H9 (cell line): ENCODE measurements at regions not wholly inside any gene's neighbourhood (a gene's known extent, or its start where the extent isn't known, plus 50 kb on each side); places are given as distances from the start of the nearest gene placed in this dataset.

Source experiments
- DNase-seq: peaks from one replicate; pipeline ENCODE4 v3.0.0-alpha.2; 2017
- H2AFZ ChIP-seq: one replicate; pipeline ENCODE4 v1.6.1; 2013; ENCODE audit warnings: mild to moderate bottlenecking, low read length, control low read depth, moderate library complexity
- H2AK5ac ChIP-seq: 2 replicates; pipeline ENCODE4 v1.6.1; 2013; ENCODE audit warnings: low read length, control low read depth, mixed read lengths; ENCODE audit not compliant: insufficient read length
- H2BK120ac ChIP-seq: one replicate; pipeline ENCODE4 v1.6.1; 2013; ENCODE audit warnings: low read depth, mild to moderate bottlenecking, low read length, control low read depth, inconsistent platforms; ENCODE audit not compliant: poor library complexity, severe bottlenecking
- H2BK12ac ChIP-seq: 2 replicates; pipeline ENCODE4 v1.6.1; 2013; ENCODE audit warnings: low read length, control low read depth, mixed read lengths, low read depth; ENCODE audit not compliant: insufficient read length
- H2BK15ac ChIP-seq: 2 replicates; pipeline ENCODE4 v1.6.1; 2013; ENCODE audit warnings: low read depth, low read length, control low read depth
- H2BK20ac ChIP-seq: one replicate; pipeline ENCODE4 v1.6.1; 2013; ENCODE audit warnings: low read depth, mild to moderate bottlenecking, low read length, control low read depth, inconsistent platforms; ENCODE audit not compliant: poor library complexity, severe bottlenecking
- H2BK5ac ChIP-seq: 2 replicates; pipeline ENCODE4 v1.6.1; 2013; ENCODE audit warnings: low read length, control low read depth, mixed read lengths; ENCODE audit not compliant: insufficient read length
- H3K14ac ChIP-seq: 2 replicates; pipeline ENCODE4 v1.6.1; 2013; ENCODE audit warnings: low read length, control low read depth; ENCODE audit not compliant: insufficient read depth
- H3K18ac ChIP-seq: 2 replicates; pipeline ENCODE4 v1.6.1; 2013; ENCODE audit warnings: low read depth, mild to moderate bottlenecking, mixed read lengths, low read length, control low read depth; ENCODE audit not compliant: insufficient read length
- H3K23ac ChIP-seq: 2 replicates; pipeline ENCODE4 v1.6.1; 2013; ENCODE audit warnings: low read length, control low read depth, mixed read lengths, low read depth; ENCODE audit not compliant: insufficient read length
- H3K23me2 ChIP-seq: 2 replicates; pipeline ENCODE4 v1.6.1; 2013; ENCODE audit warnings: low read depth, mild to moderate bottlenecking, mixed read lengths, low read length, control low read depth; ENCODE audit not compliant: insufficient read length, poor library complexity, severe bottlenecking
- H3K27ac ChIP-seq: 2 replicates; pipeline ENCODE4 v1.5.1; 2013; ENCODE audit warnings: low read length, control low read depth, mixed read lengths, low read depth; ENCODE audit not compliant: insufficient read length
- H3K27me3 ChIP-seq: 2 replicates; pipeline ENCODE4 v1.6.1; 2013; ENCODE audit warnings: low read length, control low read depth, inconsistent platforms; ENCODE audit not compliant: insufficient read depth
- H3K4ac ChIP-seq: 2 replicates; pipeline ENCODE4 v1.6.1; 2013; ENCODE audit warnings: low read depth, mild to moderate bottlenecking, control low read depth, inconsistent platforms, low read length, moderate library complexity
- H3K4me1 ChIP-seq: 2 replicates; pipeline ENCODE4 v1.6.1; 2013; ENCODE audit warnings: low read length, control low read depth, inconsistent platforms; ENCODE audit not compliant: insufficient read depth
- H3K4me2 ChIP-seq: 2 replicates; pipeline ENCODE4 v1.6.1; 2013; ENCODE audit warnings: low read length, control low read depth, mixed read lengths; ENCODE audit not compliant: insufficient read length, insufficient read depth
- H3K56ac ChIP-seq: 2 replicates; pipeline ENCODE4 v1.6.1; 2013; ENCODE audit warnings: low read depth, mild to moderate bottlenecking, mixed read lengths, low read length, control low read depth; ENCODE audit not compliant: insufficient read length
- H3K79me1 ChIP-seq: 2 replicates; pipeline ENCODE4 v1.6.1; 2013; ENCODE audit warnings: low read depth, mild to moderate bottlenecking, moderate library complexity, low read length, control low read depth, inconsistent platforms; ENCODE audit not compliant: insufficient read depth, poor library complexity, severe bottlenecking
- H3K79me2 ChIP-seq: 2 replicates; pipeline ENCODE4 v1.6.1; 2013; ENCODE audit warnings: low read length, control low read depth, inconsistent platforms; ENCODE audit not compliant: insufficient read depth
- H3K9ac ChIP-seq: 2 replicates; pipeline ENCODE4 v1.6.1; 2013; ENCODE audit warnings: low read length, control low read depth, mixed read lengths; ENCODE audit not compliant: insufficient read length; ENCODE audit errors: extremely low read depth
- H3K9me3 ChIP-seq: one replicate; pipeline ENCODE4 v1.6.1; 2013; ENCODE audit warnings: low read depth, low read length, inconsistent platforms; ENCODE audit not compliant: control insufficient read depth
- H3T11ph ChIP-seq: one replicate; pipeline ENCODE4 v1.6.1; 2013; ENCODE audit warnings: mild to moderate bottlenecking, low read length, control low read depth, inconsistent platforms
- H4K20me1 ChIP-seq: one replicate; pipeline ENCODE4 v1.6.1; 2013; ENCODE audit not compliant: control insufficient read depth, insufficient read length, insufficient read depth
- H4K5ac ChIP-seq: 2 replicates; pipeline ENCODE4 v1.6.1; 2013; ENCODE audit warnings: low read depth, mild to moderate bottlenecking, mixed read lengths, low read length, control low read depth; ENCODE audit not compliant: insufficient read length
- H4K8ac ChIP-seq: replicated peaks from 2 replicates; pipeline ENCODE4 v1.6.1; 2013; ENCODE audit warnings: low read length, control low read depth, mixed read lengths, low read depth; ENCODE audit not compliant: insufficient read length
- H4K91ac ChIP-seq: 2 replicates; pipeline ENCODE4 v1.6.1; 2013; ENCODE audit warnings: low read depth, mild to moderate bottlenecking, moderate library complexity, mixed read lengths, low read length, control low read depth; ENCODE audit not compliant: insufficient read length
- H3K27ac Mint-ChIP-seq, 3 experiments: 2 replicates in 2 of 3; 3 replicates in 1 of 3; pipeline ENCODE4 v1.8.0; 2020 to 2021; ENCODE audit warnings: mixed read lengths in 3 of 3, mild to moderate bottlenecking in 1 of 3, moderate library complexity in 1 of 3
- H3K27me3 Mint-ChIP-seq: 2 replicates; pipeline ENCODE4 v1.8.0; 2021; ENCODE audit warnings: low read depth, mild to moderate bottlenecking, moderate library complexity, mixed read lengths
- H3K36me3 Mint-ChIP-seq, 3 experiments: 2 replicates in 2 of 3; 3 replicates in 1 of 3; pipeline ENCODE4 v1.8.0; 2020 to 2021; ENCODE audit warnings: low read depth in 3 of 3, mixed read lengths in 3 of 3; ENCODE audit not compliant: insufficient read depth in 1 of 3
- H3K4me1 Mint-ChIP-seq, 2 experiments: 2 replicates each; pipeline ENCODE4 v1.8.0; 2020; ENCODE audit warnings: mixed read lengths in 2 of 2
- H3K4me3 Mint-ChIP-seq, 2 experiments: 2 replicates in 1 of 2; 3 replicates in 1 of 2; pipeline ENCODE4 v1.8.0; 2020 to 2021; ENCODE audit warnings: mild to moderate bottlenecking in 2 of 2, mixed read lengths in 2 of 2, moderate library complexity in 1 of 2
- H3K9me3 Mint-ChIP-seq, 2 experiments: 2 replicates in 1 of 2; 3 replicates in 1 of 2; pipeline ENCODE4 v1.8.0; 2020; ENCODE audit warnings: mild to moderate bottlenecking in 2 of 2, mixed read lengths in 2 of 2, moderate library complexity in 1 of 2
- WGBS: extraction: QIAGEN DNeasy Blood & Tissue Kit; methylation state at CpG from one replicate; pipeline ENCODE4 v1.1.7; 2013; ENCODE audit warnings: missing lambda C conversion rate, low lambda C conversion rate, mixed read lengths; ENCODE audit not compliant: insufficient read length; ENCODE audit errors: extremely low coverage; 5-methylcytosine and 5-hydroxymethylcytosine counted together
- TF ChIP-seq, protein P1 (sequence below): fragments of 200-600 bp; sonication (generic); conservative IDR thresholded peaks from 3 replicates; pipeline ENCODE4 v1.8.0; 2021; ENCODE audit warnings: antibody characterized with exemption, mild to moderate bottlenecking

DNA sequence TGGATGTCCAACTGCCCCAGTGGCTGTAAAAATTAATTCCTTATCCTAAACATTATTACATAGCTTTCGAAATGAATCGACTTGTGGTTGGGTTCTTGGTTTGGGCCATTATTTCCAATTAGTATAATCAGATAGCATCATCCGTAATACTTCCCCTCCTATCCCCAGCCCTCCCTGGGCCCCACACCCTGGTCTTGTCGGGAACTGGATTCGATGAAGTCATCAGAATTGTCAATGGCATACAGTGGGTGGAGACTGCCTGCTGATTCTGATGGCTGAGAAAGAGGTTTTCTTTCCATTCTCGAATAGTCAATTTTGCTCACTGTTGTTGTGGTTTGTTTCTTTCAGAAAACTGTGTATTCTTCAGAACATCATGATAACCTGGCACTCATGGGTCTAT, 395.1 kb downstream of the SEC14L1 start:
- no peak overlapping the region for H2BK12ac ChIP-seq
- H2BK20ac ChIP-seq, result no peak overlapping the region
- H3K4me1 ChIP-seq, result no peaks in the 10 kb centered on the region; the same call in 1 of the 2 replicates
- H3K56ac ChIP-seq, result no peak overlapping the region
- H3K79me1 ChIP-seq, result no peaks in the 10 kb centered on the region
- Mint-ChIP-seq H3K27me3 (peaks cover 49% of the 10 kb centered on the region), H3K36me3 (peaks cover 0 to 15% (median 4%) of the 10 kb centered on the region in 3 experiments; a peak in 5 of 7 replicates), H3K4me3 (no peak overlapping the region), H3K9me3 (peaks cover 18% of the 10 kb centered on the region in 2 experiments), H3K4me1 (peaks cover 13% of the 10 kb centered on the region in 2 experiments), H3K27ac (no peak overlapping the region)
- DNase-seq, result no peak
- H4K5ac ChIP-seq, result no peak overlapping the region
- H3K27me3 ChIP-seq, result no peaks in the 10 kb centered on the region; the same call in 1 of the 2 replicates
- no peaks in the 10 kb centered on the region for H3K9me3 ChIP-seq
- no peak overlapping the region for H3T11ph ChIP-seq
- H3K4ac ChIP-seq, result no peak overlapping the region
- H2BK120ac ChIP-seq, result no peak overlapping the region
- no peak overlapping the region for H2BK5ac ChIP-seq
- H3K23ac ChIP-seq, result no peak overlapping the region
- no peaks in the 10 kb centered on the region for H3K23me2 ChIP-seq
- no peak overlapping the region for H2BK15ac ChIP-seq
- H4K91ac ChIP-seq, result no peak overlapping the region
- H2AFZ ChIP-seq, result no peak overlapping the region
- no peak overlapping the region for H3K4me2 ChIP-seq
- TF ChIP-seq, protein P1, sequence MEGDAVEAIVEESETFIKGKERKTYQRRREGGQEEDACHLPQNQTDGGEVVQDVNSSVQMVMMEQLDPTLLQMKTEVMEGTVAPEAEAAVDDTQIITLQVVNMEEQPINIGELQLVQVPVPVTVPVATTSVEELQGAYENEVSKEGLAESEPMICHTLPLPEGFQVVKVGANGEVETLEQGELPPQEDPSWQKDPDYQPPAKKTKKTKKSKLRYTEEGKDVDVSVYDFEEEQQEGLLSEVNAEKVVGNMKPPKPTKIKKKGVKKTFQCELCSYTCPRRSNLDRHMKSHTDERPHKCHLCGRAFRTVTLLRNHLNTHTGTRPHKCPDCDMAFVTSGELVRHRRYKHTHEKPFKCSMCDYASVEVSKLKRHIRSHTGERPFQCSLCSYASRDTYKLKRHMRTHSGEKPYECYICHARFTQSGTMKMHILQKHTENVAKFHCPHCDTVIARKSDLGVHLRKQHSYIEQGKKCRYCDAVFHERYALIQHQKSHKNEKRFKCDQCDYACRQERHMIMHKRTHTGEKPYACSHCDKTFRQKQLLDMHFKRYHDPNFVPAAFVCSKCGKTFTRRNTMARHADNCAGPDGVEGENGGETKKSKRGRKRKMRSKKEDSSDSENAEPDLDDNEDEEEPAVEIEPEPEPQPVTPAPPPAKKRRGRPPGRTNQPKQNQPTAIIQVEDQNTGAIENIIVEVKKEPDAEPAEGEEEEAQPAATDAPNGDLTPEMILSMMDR, result no peak
- H3K14ac ChIP-seq, result no peak overlapping the region
- no peak overlapping the region for H3K9ac ChIP-seq
- H3K18ac ChIP-seq, result no peak overlapping the region
- no peak overlapping the region for H2AK5ac ChIP-seq
- no peak overlapping the region for H4K8ac ChIP-seq
- no CpG with 5 or more reads among the region's 6 CpGs for WGBS
- no peaks in the 10 kb centered on the region for H4K20me1 ChIP-seq
- H3K79me2 ChIP-seq, result no peaks in the 10 kb centered on the region
- no peak overlapping the region for H3K27ac ChIP-seq
